Glutamatergic neuron (in vitro differentiated cells): ENCODE measurements at regions not wholly inside any gene's neighbourhood (a gene's known extent, or its start where the extent isn't known, plus 50 kb on each side); places are given as distances from the start of the nearest gene placed in this dataset.

Source experiments
- DNase-seq: peaks from one replicate; pipeline ENCODE4 v3.0.0; 2022
- H3K27ac Mint-ChIP-seq: one replicate; pipeline ENCODE4 v1.8.0; 2020; ENCODE audit warnings: mild to moderate bottlenecking, mixed read lengths, inconsistent platforms; ENCODE audit not compliant: unreplicated experiment
- H3K27me3 Mint-ChIP-seq: one replicate; pipeline ENCODE4 v1.8.0; 2020; ENCODE audit warnings: mild to moderate bottlenecking, moderate library complexity, mixed read lengths, inconsistent platforms; ENCODE audit not compliant: unreplicated experiment
- H3K36me3 Mint-ChIP-seq: one replicate; pipeline ENCODE4 v1.8.0; 2020; ENCODE audit warnings: mild to moderate bottlenecking, mixed read lengths, inconsistent platforms; ENCODE audit not compliant: unreplicated experiment
- H3K4me1 Mint-ChIP-seq: one replicate; pipeline ENCODE4 v1.8.0; 2020; ENCODE audit warnings: mild to moderate bottlenecking, low read depth, mixed read lengths, inconsistent platforms; ENCODE audit not compliant: unreplicated experiment
- H3K4me3 Mint-ChIP-seq: one replicate; pipeline ENCODE4 v1.8.0; 2020; ENCODE audit warnings: mild to moderate bottlenecking, mixed read lengths, inconsistent platforms; ENCODE audit not compliant: unreplicated experiment
- H3K9me3 Mint-ChIP-seq: one replicate; pipeline ENCODE4 v1.8.0; 2020; ENCODE audit warnings: mild to moderate bottlenecking, moderate library complexity, mixed read lengths, inconsistent platforms; ENCODE audit not compliant: unreplicated experiment
- CTCF ChIP-seq: fragments of 200-600 bp; sonication (generic); IDR thresholded peaks from one replicate; pipeline ENCODE4 v1.5.0; 2021; ENCODE audit not compliant: partially characterized antibody, unreplicated experiment

- Mint-ChIP-seq H3K27me3 (peaks cover 2% of the 10 kb centered on the region), H3K9me3 (no peaks in the 10 kb centered on the region), H3K4me1 (no peaks in the 10 kb centered on the region), H3K36me3 (no peaks in the 10 kb centered on the region), H3K27ac (no peak overlapping the region), H3K4me3 (no peak overlapping the region)
- no peak for TF ChIP-seq CTCF
- no peak for DNase-seq
Measured at GRCh38 chr10:36989233-36989632, 136.2 kb upstream of the ANKRD30A start.

- no peaks in the 10 kb centered on the region for H3K36me3 Mint-ChIP-seq
- no peaks in the 10 kb centered on the region for H3K4me1 Mint-ChIP-seq
- no peak for TF ChIP-seq CTCF
- H3K27me3 Mint-ChIP-seq: peaks cover 4% of the 10 kb centered on the region
- no peak overlapping the region for H3K4me3 Mint-ChIP-seq
- H3K27ac Mint-ChIP-seq: no peak overlapping the region
- H3K9me3 Mint-ChIP-seq: peaks cover 7% of the 10 kb centered on the region
- no peak for DNase-seq
Measured at GRCh38 chr10:36946598-36946997, 178.8 kb upstream of the ANKRD30A start.

- Mint-ChIP-seq H3K27ac (no peak overlapping the region), H3K27me3 (peaks cover 4% of the 10 kb centered on the region), H3K4me1 (no peaks in the 10 kb centered on the region), H3K36me3 (no peaks in the 10 kb centered on the region), H3K9me3 (peaks cover 5% of the 10 kb centered on the region), H3K4me3 (peak overlapping the region; percentile 32)
- TF ChIP-seq CTCF: no peak
- peak; percentile 29 for DNase-seq
Measured at GRCh38 chr10:36943544-36943943, 181.9 kb upstream of the ANKRD30A start.

DNA sequence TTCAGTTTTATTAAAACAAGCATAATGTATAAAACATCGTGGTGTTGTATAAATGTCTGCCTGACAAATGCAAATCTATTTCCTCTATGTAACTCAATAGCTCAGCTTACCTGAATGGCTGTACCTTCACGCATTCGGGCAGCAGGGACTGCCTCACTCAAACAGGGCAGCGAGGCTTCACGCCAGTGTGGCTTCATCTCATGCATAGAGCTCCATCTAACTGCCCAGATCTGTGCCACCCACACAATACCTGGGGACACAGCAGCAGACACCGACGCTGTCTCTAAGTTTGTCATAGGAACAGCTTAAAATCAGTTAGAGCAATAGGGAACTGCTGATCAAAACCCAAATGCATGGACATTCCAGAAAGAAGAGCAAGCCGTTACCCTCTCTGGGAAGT is 182.8 kb upstream of the ANKRD30A start:
- H3K27me3 Mint-ChIP-seq: peaks cover 4% of the 10 kb centered on the region
- no peak for TF ChIP-seq CTCF
- no peaks in the 10 kb centered on the region for H3K36me3 Mint-ChIP-seq
- no peak overlapping the region for H3K4me3 Mint-ChIP-seq
- H3K27ac Mint-ChIP-seq: no peak overlapping the region
- no peaks in the 10 kb centered on the region for H3K4me1 Mint-ChIP-seq
- H3K9me3 Mint-ChIP-seq: peaks cover 4% of the 10 kb centered on the region
- DNase-seq: no peak

DNA sequence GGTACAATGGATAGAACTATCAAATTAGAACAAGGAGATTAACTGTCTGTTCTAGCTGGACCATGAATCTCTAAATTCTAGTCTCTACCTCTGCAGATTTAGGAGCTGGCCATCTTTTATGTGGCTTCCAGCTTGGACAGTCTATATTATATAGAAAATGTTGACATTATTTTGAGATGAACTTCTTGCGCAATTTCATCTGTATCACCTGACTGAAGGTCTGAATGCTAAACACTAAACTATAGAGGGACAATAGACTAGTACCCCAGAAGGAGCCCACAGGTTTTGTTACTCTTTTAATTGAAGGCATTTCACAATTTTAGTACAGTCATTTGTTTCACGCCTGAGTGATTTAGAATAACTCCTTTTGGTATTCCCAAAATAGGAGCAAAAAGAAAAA is 222.4 kb upstream of the ANKRD30A start:
- H3K4me1 Mint-ChIP-seq: no peaks in the 10 kb centered on the region
- H3K27ac Mint-ChIP-seq: no peak overlapping the region
- no peak overlapping the region for H3K4me3 Mint-ChIP-seq
- no peak for TF ChIP-seq CTCF
- peaks cover 2% of the 10 kb centered on the region for H3K27me3 Mint-ChIP-seq
- H3K36me3 Mint-ChIP-seq: no peaks in the 10 kb centered on the region
- H3K9me3 Mint-ChIP-seq: peaks cover 5% of the 10 kb centered on the region
- no peak for DNase-seq
